Activated CD8-positive, alpha-beta T cell treated with anti-CD3 and anti-CD28 coated beads, Interleukin-2, amount 10 ng/mL, durations not matched to agents 7 days and 5 days (primary cell): ENCODE measurements at regions not wholly inside any gene's neighbourhood (a gene's known extent, or its start where the extent isn't known, plus 50 kb on each side); places are given as distances from the start of the nearest gene placed in this dataset.
A peak's percentile ranks its signal among the peaks of the same experiment; 100 is the strongest.

Experiments used
- ATAC-seq: fragments of 150-1000 bp; cut with Tn5 transposase; one replicate; pipeline ENCODE4 v1.10.0; 2021; ENCODE audit warnings: moderate library complexity
- CTCF ChIA-PET: fragments of 350-600 bp; sonication (Branson Sonifier 250); formaldehyde crosslinking; loops from one replicate; lab custom pipeline; 2021; ENCODE audit warnings: antibody characterized with exemption; lab: Charles Lee
- POLR2A ChIA-PET: fragments of 350-600 bp; sonication (Branson Sonifier 250); formaldehyde crosslinking; loops from one replicate; lab custom pipeline; 2021; ENCODE audit warnings: antibody characterized with exemption; lab: Charles Lee
- DNase-seq: peaks from one replicate; pipeline ENCODE4 v3.0.0-alpha.2; 2020
- H3K27ac Mint-ChIP-seq: one replicate; pipeline ENCODE4 v1.8.0; 2021; ENCODE audit warnings: mild to moderate bottlenecking, mixed read lengths
- H3K27me3 Mint-ChIP-seq: one replicate; pipeline ENCODE4 v1.8.0; 2021; ENCODE audit warnings: low read depth, mixed read lengths
- H3K36me3 Mint-ChIP-seq: one replicate; pipeline ENCODE4 v1.8.0; 2021; ENCODE audit warnings: low read depth, mixed read lengths
- H3K4me1 Mint-ChIP-seq: one replicate; pipeline ENCODE4 v1.8.0; 2021; ENCODE audit warnings: low read depth, mixed read lengths
- H3K4me3 Mint-ChIP-seq: one replicate; pipeline ENCODE4 v1.8.0; 2021; ENCODE audit warnings: mild to moderate bottlenecking, mixed read lengths
- H3K9me3 Mint-ChIP-seq: one replicate; pipeline ENCODE4 v1.8.0; 2022; ENCODE audit warnings: mixed read lengths; ENCODE audit not compliant: insufficient read depth

GRCh38 chr5:74336297-74336696 is 304.2 kb downstream of the ENC1 start:
- DNase-seq (no peak), ATAC-seq (no peak)
- Mint-ChIP-seq H3K27ac (no peak overlapping the region), H3K27me3 (peaks cover 15% of the 10 kb centered on the region), H3K4me1 (no peaks in the 10 kb centered on the region), H3K36me3 (no peaks in the 10 kb centered on the region), H3K9me3 (no peaks in the 10 kb centered on the region), H3K4me3 (no peak overlapping the region)
- ChIA-PET POLR2A (no interaction called here), CTCF (no interaction called here)

- ChIA-PET CTCF (no interaction called here), POLR2A (no interaction called here)
- ATAC-seq = no peak
- no peak for DNase-seq
- H3K27me3 Mint-ChIP-seq = peaks cover 15% of the 10 kb centered on the region
- H3K27ac Mint-ChIP-seq = no peak overlapping the region
- no peaks in the 10 kb centered on the region for H3K36me3 Mint-ChIP-seq
- no peak overlapping the region for H3K4me3 Mint-ChIP-seq
- H3K9me3 Mint-ChIP-seq = no peaks in the 10 kb centered on the region
- no peaks in the 10 kb centered on the region for H3K4me1 Mint-ChIP-seq
Measured at GRCh38 chr5:74334762-74335384, 305.7 kb downstream of the ENC1 start.

GRCh38 chr5:74334062-74334761 is 306.3 kb downstream of the ENC1 start:
- ATAC-seq = no peak
- H3K4me3 Mint-ChIP-seq = no peak overlapping the region
- H3K27me3 Mint-ChIP-seq = peaks cover 17% of the 10 kb centered on the region
- no peaks in the 10 kb centered on the region for H3K9me3 Mint-ChIP-seq
- ChIA-PET POLR2A (no interaction called here), CTCF (no interaction called here)
- no peak for DNase-seq
- no peak overlapping the region for H3K27ac Mint-ChIP-seq
- no peaks in the 10 kb centered on the region for H3K36me3 Mint-ChIP-seq
- H3K4me1 Mint-ChIP-seq = no peaks in the 10 kb centered on the region

GRCh38 chr5:74333430-74333829 is 307.1 kb downstream of the ENC1 start:
- Mint-ChIP-seq H3K9me3 (no peaks in the 10 kb centered on the region), H3K4me1 (no peaks in the 10 kb centered on the region), H3K27me3 (peaks cover 19% of the 10 kb centered on the region), H3K36me3 (no peaks in the 10 kb centered on the region), H3K4me3 (no peak overlapping the region), H3K27ac (no peak overlapping the region)
- ChIA-PET CTCF (no interaction called here), POLR2A (no interaction called here)
- DNase-seq = no peak
- ATAC-seq = no peak

- Mint-ChIP-seq H3K36me3 (no peaks in the 10 kb centered on the region), H3K9me3 (no peaks in the 10 kb centered on the region), H3K4me1 (peaks cover 5% of the 10 kb centered on the region), H3K4me3 (no peak overlapping the region), H3K27ac (no peak overlapping the region), H3K27me3 (peaks cover 21% of the 10 kb centered on the region)
- DNase-seq (no peak), ATAC-seq (no peak)
- ChIA-PET POLR2A (no interaction called here), CTCF (no interaction called here)
Measured at GRCh38 chr5:74332682-74333081, 307.8 kb downstream of the ENC1 start.

- POLR2A ChIA-PET = no interaction called here
- no peak for ATAC-seq
- Mint-ChIP-seq H3K9me3 (no peaks in the 10 kb centered on the region), H3K36me3 (no peaks in the 10 kb centered on the region), H3K4me3 (no peak overlapping the region), H3K27ac (no peak overlapping the region), H3K27me3 (peaks cover 22% of the 10 kb centered on the region), H3K4me1 (peaks cover 12% of the 10 kb centered on the region)
- no peak for DNase-seq
- CTCF ChIA-PET = no interaction called here
Measured at GRCh38 chr5:74332006-74332405, 308.5 kb downstream of the ENC1 start.

GRCh38 chr5:74328221-74328630 is 312.3 kb downstream of the ENC1 start:
- POLR2A ChIA-PET = no interaction called here
- DNase-seq (no peak), ATAC-seq (no peak)
- CTCF ChIA-PET = no interaction called here
- H3K9me3 Mint-ChIP-seq = no peaks in the 10 kb centered on the region
- peaks cover 16% of the 10 kb centered on the region for H3K27me3 Mint-ChIP-seq
- no peak overlapping the region for H3K27ac Mint-ChIP-seq
- no peaks in the 10 kb centered on the region for H3K36me3 Mint-ChIP-seq
- H3K4me1 Mint-ChIP-seq = peaks cover 18% of the 10 kb centered on the region
- H3K4me3 Mint-ChIP-seq = no peak overlapping the region

GRCh38 chr5:74327339-74327685 is 313.2 kb downstream of the ENC1 start:
- Mint-ChIP-seq H3K4me1 (peaks cover 18% of the 10 kb centered on the region), H3K4me3 (no peak overlapping the region), H3K9me3 (no peaks in the 10 kb centered on the region), H3K27ac (no peak overlapping the region), H3K36me3 (no peaks in the 10 kb centered on the region), H3K27me3 (peaks cover 14% of the 10 kb centered on the region)
- ATAC-seq (no peak), DNase-seq (no peak)
- ChIA-PET CTCF (no interaction called here), POLR2A (no interaction called here)

GRCh38 chr5:74326571-74327338 is 313.8 kb downstream of the ENC1 start:
- ATAC-seq (peak; percentile 67), DNase-seq (peak; percentile 60)
- ChIA-PET CTCF (no interaction called here), POLR2A (no interaction called here)
- peaks cover 18% of the 10 kb centered on the region for H3K27me3 Mint-ChIP-seq
- H3K4me3 Mint-ChIP-seq = no peak overlapping the region
- H3K36me3 Mint-ChIP-seq = no peaks in the 10 kb centered on the region
- H3K9me3 Mint-ChIP-seq = no peaks in the 10 kb centered on the region
- peaks cover 18% of the 10 kb centered on the region for H3K4me1 Mint-ChIP-seq
- no peak overlapping the region for H3K27ac Mint-ChIP-seq

GRCh38 chr5:74325866-74326265 is 314.7 kb downstream of the ENC1 start:
- Mint-ChIP-seq H3K4me3 (no peak overlapping the region), H3K27me3 (peaks cover 15% of the 10 kb centered on the region), H3K27ac (no peak overlapping the region), H3K9me3 (no peaks in the 10 kb centered on the region), H3K4me1 (peaks cover 18% of the 10 kb centered on the region), H3K36me3 (no peaks in the 10 kb centered on the region)
- ChIA-PET POLR2A (no interaction called here), CTCF (no interaction called here)
- DNase-seq (no peak), ATAC-seq (no peak)

GRCh38 chr5:74324556-74324955 is 316.0 kb downstream of the ENC1 start:
- H3K4me1 Mint-ChIP-seq = peaks cover 18% of the 10 kb centered on the region
- no peak for DNase-seq
- no peak overlapping the region for H3K4me3 Mint-ChIP-seq
- peaks cover 15% of the 10 kb centered on the region for H3K27me3 Mint-ChIP-seq
- ATAC-seq = no peak
- ChIA-PET CTCF (no interaction called here), POLR2A (no interaction called here)
- no peaks in the 10 kb centered on the region for H3K9me3 Mint-ChIP-seq
- H3K36me3 Mint-ChIP-seq = no peaks in the 10 kb centered on the region
- H3K27ac Mint-ChIP-seq = no peak overlapping the region

GRCh38 chr5:74322944-74323343 is 317.6 kb downstream of the ENC1 start:
- Mint-ChIP-seq H3K27me3 (peaks cover 15% of the 10 kb centered on the region), H3K4me3 (no peak overlapping the region), H3K27ac (no peak overlapping the region), H3K36me3 (no peaks in the 10 kb centered on the region), H3K9me3 (no peaks in the 10 kb centered on the region), H3K4me1 (peaks cover 15% of the 10 kb centered on the region)
- CTCF ChIA-PET = no interaction called here
- no peak for ATAC-seq
- POLR2A ChIA-PET = no interaction called here
- no peak for DNase-seq
